ENCODE measurements at regions not wholly inside any gene's neighbourhood (a gene's known extent, or its start where the extent isn't known, plus 50 kb on each side); places are given as distances from the start of the nearest gene placed in this dataset.

GRCh38 chr9:109604781-109605180 is 106.7 kb upstream of the PTPN3 start:
- TF ChIP-seq NFIC (IDR thresholded peaks at IDR 0.05), result peak; percentile 44
- no peak for TF ChIP-seq EP300 (IDR thresholded peaks at IDR 0.05; ENCODE audit: borderline replicate concordance)
- no peak for TF ChIP-seq TCF12 (IDR thresholded peaks at IDR 0.05; ENCODE audit: low read depth)
- no peak for TF ChIP-seq CREB1 (IDR thresholded peaks at IDR 0.05; ENCODE audit: low read depth)
- no peak for TF ChIP-seq CEBPB (IDR thresholded peaks at IDR 0.05)
- no peak for TF ChIP-seq YY1 (IDR thresholded peaks at IDR 0.05; ENCODE audit: low read depth)
- no peak for TF ChIP-seq ZBTB7A (IDR thresholded peaks at IDR 0.05; ENCODE audit: low read depth)
- no peak for TF ChIP-seq TEAD4 (IDR thresholded peaks at IDR 0.05)
- no peak for TF ChIP-seq MAX (IDR thresholded peaks at IDR 0.05)
- TF ChIP-seq REST (IDR thresholded peaks at IDR 0.05; ENCODE audit: low read depth), result no peak
- no peak for TF ChIP-seq RAD21 (IDR thresholded peaks at IDR 0.05; ENCODE audit: low read depth)
- no peak for TF ChIP-seq TAF1 (IDR thresholded peaks at IDR 0.05; ENCODE audit: low read depth)
- TF ChIP-seq, protein P1, sequence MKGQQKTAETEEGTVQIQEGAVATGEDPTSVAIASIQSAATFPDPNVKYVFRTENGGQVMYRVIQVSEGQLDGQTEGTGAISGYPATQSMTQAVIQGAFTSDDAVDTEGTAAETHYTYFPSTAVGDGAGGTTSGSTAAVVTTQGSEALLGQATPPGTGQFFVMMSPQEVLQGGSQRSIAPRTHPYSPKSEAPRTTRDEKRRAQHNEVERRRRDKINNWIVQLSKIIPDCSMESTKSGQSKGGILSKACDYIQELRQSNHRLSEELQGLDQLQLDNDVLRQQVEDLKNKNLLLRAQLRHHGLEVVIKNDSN (IDR thresholded peaks at IDR 0.05), result no peak
- no peak for TF ChIP-seq EGR1 (IDR thresholded peaks at IDR 0.05)
